CD14-positive monocyte (primary cell): ENCODE measurements at regions not wholly inside any gene's neighbourhood (a gene's known extent, or its start where the extent isn't known, plus 50 kb on each side); places are given as distances from the start of the nearest gene placed in this dataset.

Source experiments
- DNase-seq, 3 donors: peaks; one replicate each; pipeline ENCODE4 v3.0.0-alpha.2; 2011 to 2022
- H2AFZ ChIP-seq: 2 replicates; pipeline ENCODE4 v1.6.0; 2012; ENCODE audit warnings: mild to moderate bottlenecking, low read depth, low read length, inconsistent platforms; ENCODE audit not compliant: insufficient read depth, poor library complexity, severe bottlenecking
- H3K27ac ChIP-seq, 2 donors: 1 replicate in 1 of 2; 2 replicates in 1 of 2; pipeline ENCODE4 v1.5.1; 2012 to 2013; ENCODE audit warnings: low read length in 2 of 2, control low read depth in 1 of 2, inconsistent platforms in 1 of 2, low read depth in 1 of 2, mild to moderate bottlenecking in 1 of 2
- H3K27me3 ChIP-seq, 2 donors: one replicate each; pipeline versions ENCODE4 v1.6.0 to v1.6.1; 2011 to 2013; ENCODE audit warnings: low read length in 2 of 2; ENCODE audit not compliant: control insufficient read depth in 2 of 2, insufficient read depth in 2 of 2
- H3K36me3 ChIP-seq, 2 donors: replicated peaks in 1 of 2; 1 replicate in 1 of 2; 2 replicates in 1 of 2; pipeline versions ENCODE4 v1.5.1 to v1.6.1; 2012 to 2013; ENCODE audit warnings: low read length in 2 of 2, control low read depth in 1 of 2, inconsistent platforms in 1 of 2, mild to moderate bottlenecking in 1 of 2; ENCODE audit not compliant: insufficient read depth in 2 of 2, control insufficient read depth in 1 of 2
- H3K4me1 ChIP-seq, 2 donors: 1 replicate in 1 of 2; 2 replicates in 1 of 2; pipeline versions ENCODE4 v1.5.1 to v1.6.1; 2012 to 2013; ENCODE audit warnings: low read length in 2 of 2, control low read depth in 1 of 2, inconsistent platforms in 1 of 2, mild to moderate bottlenecking in 1 of 2, moderate library complexity in 1 of 2; ENCODE audit not compliant: insufficient read depth in 2 of 2, control insufficient read depth in 1 of 2
- H3K4me2 ChIP-seq: replicated peaks from 2 replicates; pipeline ENCODE3; 2012; ENCODE audit warnings: low read length, moderate library complexity, mild to moderate bottlenecking; ENCODE audit not compliant: poor library complexity, severe bottlenecking; ENCODE audit errors: extremely low read depth
- H3K4me3 ChIP-seq, 3 experiments: fragments of 200-600 bp in 1 of 3; sonication (generic) in 1 of 3; replicated peaks in 1 of 3; 1 replicate in 2 of 3; 2 replicates in 1 of 3; pipeline ENCODE4 v1.5.1; 2011 to 2013; ENCODE audit warnings: low read length in 3 of 3, mild to moderate bottlenecking in 3 of 3, control low read depth in 2 of 3, low read depth in 2 of 3, inconsistent platforms in 1 of 3, moderate library complexity in 1 of 3
- H3K79me2 ChIP-seq: 2 replicates; pipeline ENCODE4 v1.6.0; 2012; ENCODE audit warnings: mild to moderate bottlenecking, control low read depth, inconsistent platforms, low read length, moderate library complexity; ENCODE audit not compliant: insufficient read depth
- H3K9ac ChIP-seq: 2 replicates; pipeline ENCODE4 v1.6.0; 2017; ENCODE audit warnings: low read length, mild to moderate bottlenecking; ENCODE audit not compliant: insufficient read depth, poor library complexity, severe bottlenecking
- H3K9me3 ChIP-seq, 2 donors: replicated peaks in 1 of 2; 1 replicate in 1 of 2; 2 replicates in 1 of 2; pipeline versions ENCODE4 v1.5.1 to v1.6.1; 2012 to 2013; ENCODE audit warnings: low read length in 2 of 2, control low read depth in 1 of 2; ENCODE audit not compliant: control insufficient read depth in 1 of 2, insufficient read depth in 1 of 2
- H4K20me1 ChIP-seq: 2 replicates; pipeline ENCODE4 v1.6.0; 2012; ENCODE audit warnings: mild to moderate bottlenecking, low read length, control low read depth, moderate library complexity; ENCODE audit not compliant: insufficient read depth
- H3K27ac Mint-ChIP-seq, 7 donors: one replicate each; pipeline ENCODE4 v1.8.0; 2020; ENCODE audit warnings: mild to moderate bottlenecking in 7 of 7, mixed read lengths in 7 of 7, moderate library complexity in 6 of 7, inconsistent platforms in 2 of 7
- H3K27me3 Mint-ChIP-seq, 3 donors: one replicate each; pipeline ENCODE4 v1.8.0; 2021 to 2022; ENCODE audit warnings: low read depth in 3 of 3, mild to moderate bottlenecking in 3 of 3, mixed read lengths in 3 of 3, moderate library complexity in 3 of 3, inconsistent platforms in 1 of 3
- H3K36me3 Mint-ChIP-seq, 2 donors: one replicate each; pipeline ENCODE4 v1.8.0; 2020; ENCODE audit warnings: mixed read lengths in 2 of 2, inconsistent platforms in 1 of 2, mild to moderate bottlenecking in 1 of 2
- H3K4me1 Mint-ChIP-seq: one replicate; pipeline ENCODE4 v1.8.0; 2020; ENCODE audit warnings: mild to moderate bottlenecking, mixed read lengths
- H3K4me3 Mint-ChIP-seq, 2 donors: one replicate each; pipeline ENCODE4 v1.8.0; 2020; ENCODE audit warnings: mild to moderate bottlenecking in 2 of 2, mixed read lengths in 2 of 2, moderate library complexity in 1 of 2
- H3K9me3 Mint-ChIP-seq, 7 donors: one replicate each; pipeline ENCODE4 v1.8.0; 2020 to 2022; ENCODE audit warnings: mixed read lengths in 7 of 7, mild to moderate bottlenecking in 6 of 7, moderate library complexity in 6 of 7, inconsistent platforms in 2 of 7
- CTCF ChIP-seq: fragments of 200-600 bp; IDR thresholded peaks from one replicate; pipeline ENCODE4 v1.8.0; 2022; ENCODE audit warnings: antibody characterized with exemption, mild to moderate bottlenecking
- WGBS: methylation state at CpG from one replicate; pipeline ENCODE4 v1.1.5; 2013; ENCODE audit warnings: missing lambda C conversion rate; ENCODE audit not compliant: insufficient coverage; 5-methylcytosine and 5-hydroxymethylcytosine counted together
- intact Hi-C, 2 donors: fragments of 100-400 bp; cut with micrococcal nuclease; formaldehyde crosslinking; loops; one replicate each; pipeline versions ENCODE4 v1.15.0 to v1.15.1; 2023

DNA sequence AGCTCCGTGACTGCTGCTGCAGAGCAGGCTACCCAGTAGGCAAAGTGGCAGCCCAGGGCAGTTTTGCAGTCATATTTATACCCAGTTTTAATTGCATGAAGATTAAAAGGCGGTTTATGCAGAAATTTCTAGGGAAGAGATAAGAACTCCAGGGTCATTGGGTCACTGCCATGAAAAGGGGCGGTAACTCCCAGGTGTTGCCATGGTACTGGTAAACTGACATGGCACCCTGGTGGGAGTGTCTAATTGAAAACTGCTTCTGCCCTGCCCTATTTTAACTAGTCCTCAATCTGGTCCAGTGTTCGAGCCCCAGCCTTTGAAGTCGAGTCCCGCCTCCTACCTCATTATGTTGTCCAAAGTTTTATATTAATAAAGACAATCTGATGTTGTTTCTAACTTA, 75.0 kb upstream of the FUCA2 start:
- no peak overlapping the region for H3K27ac Mint-ChIP-seq

DNA sequence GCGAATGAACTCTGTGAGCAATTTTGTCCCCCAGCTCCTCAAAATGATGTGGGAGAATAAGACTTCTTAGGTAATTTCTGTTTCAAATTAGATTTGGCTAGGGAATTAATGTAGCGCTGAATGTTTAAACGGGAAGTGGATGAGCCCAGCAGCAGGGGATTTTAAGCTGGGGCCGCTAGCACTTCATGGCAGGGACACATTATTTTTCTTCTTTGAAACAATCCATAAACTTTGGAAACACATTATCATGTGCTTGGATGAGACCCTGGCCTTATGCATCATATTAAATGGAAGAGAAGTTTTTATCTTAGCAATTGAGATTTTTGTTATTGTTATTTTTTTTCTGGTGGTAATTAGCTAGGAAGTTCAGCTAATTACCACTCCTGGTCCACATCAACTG, 74.2 kb upstream of the FUCA2 start:
- Histone ChIP-seq H3K4me3 (no peak overlapping the region), H4K20me1 (peaks cover 29% of the 10 kb centered on the region)
- no CpG with 5 or more reads among the region's 4 CpGs for WGBS

More for the DNA sequence above, 75.0 kb upstream of the FUCA2 start:
- Mint-ChIP-seq H3K9me3 (peaks cover 3 to 8% (median 4%) of the 10 kb centered on the region in 7 donors), H3K4me1 (peaks cover 6% of the 10 kb centered on the region), H3K27me3 (no peaks in the 10 kb centered on the region), H3K4me3 (no peak overlapping the region), H3K36me3 (peaks cover 0 to 6% of the 10 kb centered on the region in 2 donors)
- no peak overlapping the region for H3K9ac ChIP-seq
- peaks cover 0 to 6% of the 10 kb centered on the region in 2 donors for H3K9me3 ChIP-seq
- H3K4me3 ChIP-seq = no peak overlapping the region
- H4K20me1 ChIP-seq = peaks cover 24% of the 10 kb centered on the region
- H3K4me1 ChIP-seq = no peaks in the 10 kb centered on the region
- peaks cover 0 to 7% of the 10 kb centered on the region in 2 donors for H3K36me3 ChIP-seq
- DNase-seq = no peak
- H3K27me3 ChIP-seq = no peaks in the 10 kb centered on the region
- no peak overlapping the region for H3K4me2 ChIP-seq
- H2AFZ ChIP-seq = no peak overlapping the region
- no peak overlapping the region for H3K27ac ChIP-seq
- intact Hi-C loops = no loop called here
- peaks cover 17% of the 10 kb centered on the region for H3K79me2 ChIP-seq
- TF ChIP-seq CTCF = no peak
- WGBS = 94% methylated on average over 2 of the region's 6 CpGs

More for the DNA sequence above, 74.2 kb upstream of the FUCA2 start:
- no peak overlapping the region for H3K4me2 ChIP-seq
- H3K36me3 ChIP-seq = no peaks in the 10 kb centered on the region
- Mint-ChIP-seq H3K9me3 (peaks cover 3 to 6% (median 4%) of the 10 kb centered on the region in 7 donors), H3K27ac (no peak overlapping the region), H3K4me3 (no peak overlapping the region), H3K4me1 (peaks cover 10% of the 10 kb centered on the region), H3K36me3 (peaks cover 4 to 10% of the 10 kb centered on the region in 2 donors), H3K27me3 (no peaks in the 10 kb centered on the region)
- peaks cover 17% of the 10 kb centered on the region for H3K79me2 ChIP-seq
- H3K27me3 ChIP-seq = no peaks in the 10 kb centered on the region
- no peak for TF ChIP-seq CTCF
- intact Hi-C loops = no loop called here
- no peak for DNase-seq
- peaks cover 0 to 6% of the 10 kb centered on the region in 2 donors for H3K9me3 ChIP-seq
- no peak overlapping the region for H3K27ac ChIP-seq
- H2AFZ ChIP-seq = no peak overlapping the region
- no peak overlapping the region for H3K9ac ChIP-seq
- no peaks in the 10 kb centered on the region for H3K4me1 ChIP-seq
